CD4-positive, alpha-beta T cell treated with Interleukin-15 for 4 hours (primary cell): ENCODE measurements at regions not wholly inside any gene's neighbourhood (a gene's known extent, or its start where the extent isn't known, plus 50 kb on each side); places are given as distances from the start of the nearest gene placed in this dataset.

Source experiments
- DNase-seq: peaks from one replicate; pipeline ENCODE4 v3.0.0-alpha.2; 2020; ENCODE audit warnings: low spot score

GRCh38 chr10:131561897-131562296, 250.4 kb upstream of the TCERG1L start:
- DNase-seq: no peak

- no peak for DNase-seq
These were observed 251.9 kb upstream of the TCERG1L start for GRCh38 chr10:131563411-131563810.

GRCh38 chr10:131567279-131568162, 256.0 kb upstream of the TCERG1L start:
- no peak for DNase-seq

GRCh38 chr10:131568866-131569265, 257.3 kb upstream of the TCERG1L start:
- DNase-seq: no peak

GRCh38 chr10:131569851-131570715, 258.6 kb upstream of the TCERG1L start:
- DNase-seq: no peak

- no peak for DNase-seq
These were observed 259.3 kb upstream of the TCERG1L start for GRCh38 chr10:131570716-131571307.

GRCh38 chr10:131571346-131571745, 259.8 kb upstream of the TCERG1L start:
- no peak for DNase-seq

GRCh38 chr10:131571865-131572264, 260.3 kb upstream of the TCERG1L start:
- DNase-seq: no peak

GRCh38 chr10:131573256-131573655, 261.7 kb upstream of the TCERG1L start:
- no peak for DNase-seq

- no peak for DNase-seq
These were observed 262.2 kb upstream of the TCERG1L start for GRCh38 chr10:131573707-131574106.

- no peak for DNase-seq
These were observed 262.8 kb upstream of the TCERG1L start for GRCh38 chr10:131574363-131574706.

- no peak for DNase-seq
These were observed 263.3 kb upstream of the TCERG1L start for GRCh38 chr10:131574707-131575430.

GRCh38 chr10:131575877-131576276, 264.4 kb upstream of the TCERG1L start:
- DNase-seq: no peak

- DNase-seq: no peak
These were observed 265.0 kb upstream of the TCERG1L start for GRCh38 chr10:131576341-131577177.

- DNase-seq: no peak
These were observed 265.6 kb upstream of the TCERG1L start for GRCh38 chr10:131577178-131577555.

- no peak for DNase-seq
These were observed 266.4 kb upstream of the TCERG1L start for GRCh38 chr10:131577786-131578471.

GRCh38 chr10:131578472-131578970, 267.0 kb upstream of the TCERG1L start:
- no peak for DNase-seq

- no peak for DNase-seq
These were observed 267.9 kb upstream of the TCERG1L start for GRCh38 chr10:131579251-131580071.

- no peak for DNase-seq
These were observed 268.6 kb upstream of the TCERG1L start for GRCh38 chr10:131580076-131580652.
